ENCODE measurements at regions not wholly inside any gene's neighbourhood (a gene's known extent, or its start where the extent isn't known, plus 50 kb on each side); places are given as distances from the start of the nearest gene placed in this dataset.

DNA sequence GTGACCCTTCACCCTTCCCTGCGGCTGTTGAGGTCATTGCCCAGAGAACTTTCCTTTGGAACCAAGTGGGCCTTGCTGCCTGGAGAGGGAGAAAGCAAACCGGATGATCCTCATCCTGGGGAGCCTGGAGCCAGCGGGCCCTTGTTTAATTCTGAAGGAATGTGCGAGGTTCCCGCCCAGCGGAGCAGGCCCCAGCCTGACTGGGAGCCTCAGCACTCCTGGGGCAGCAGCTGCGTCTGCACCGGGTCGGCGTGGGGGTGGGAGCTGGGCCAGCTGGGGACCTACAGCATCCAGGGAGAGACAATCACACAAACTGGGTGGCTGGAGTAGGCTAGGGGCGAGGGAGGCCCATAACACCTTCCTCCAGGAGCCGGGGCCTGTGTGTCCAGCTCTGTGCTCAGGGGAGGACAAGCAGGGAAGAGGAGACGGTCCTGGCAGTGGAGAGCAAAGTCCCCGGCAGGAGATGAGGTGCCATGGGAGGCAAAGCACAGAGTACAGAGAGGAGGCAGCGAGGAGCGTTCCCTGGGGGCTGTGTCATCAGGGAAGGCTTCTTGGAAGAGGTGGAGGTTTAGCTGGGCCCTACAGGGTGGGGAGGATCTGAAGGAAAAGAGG lies 61.9 kb upstream of the HAAO start:
- no peak for TF ChIP-seq POLR2A (IDR thresholded peaks at IDR 0.05)
- TF ChIP-seq, protein P1, sequence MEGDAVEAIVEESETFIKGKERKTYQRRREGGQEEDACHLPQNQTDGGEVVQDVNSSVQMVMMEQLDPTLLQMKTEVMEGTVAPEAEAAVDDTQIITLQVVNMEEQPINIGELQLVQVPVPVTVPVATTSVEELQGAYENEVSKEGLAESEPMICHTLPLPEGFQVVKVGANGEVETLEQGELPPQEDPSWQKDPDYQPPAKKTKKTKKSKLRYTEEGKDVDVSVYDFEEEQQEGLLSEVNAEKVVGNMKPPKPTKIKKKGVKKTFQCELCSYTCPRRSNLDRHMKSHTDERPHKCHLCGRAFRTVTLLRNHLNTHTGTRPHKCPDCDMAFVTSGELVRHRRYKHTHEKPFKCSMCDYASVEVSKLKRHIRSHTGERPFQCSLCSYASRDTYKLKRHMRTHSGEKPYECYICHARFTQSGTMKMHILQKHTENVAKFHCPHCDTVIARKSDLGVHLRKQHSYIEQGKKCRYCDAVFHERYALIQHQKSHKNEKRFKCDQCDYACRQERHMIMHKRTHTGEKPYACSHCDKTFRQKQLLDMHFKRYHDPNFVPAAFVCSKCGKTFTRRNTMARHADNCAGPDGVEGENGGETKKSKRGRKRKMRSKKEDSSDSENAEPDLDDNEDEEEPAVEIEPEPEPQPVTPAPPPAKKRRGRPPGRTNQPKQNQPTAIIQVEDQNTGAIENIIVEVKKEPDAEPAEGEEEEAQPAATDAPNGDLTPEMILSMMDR (IDR thresholded peaks at IDR 0.05) = no peak
